ENCODE measurements at regions not wholly inside any gene's neighbourhood (a gene's known extent, or its start where the extent isn't known, plus 50 kb on each side); places are given as distances from the start of the nearest gene placed in this dataset.

DNA sequence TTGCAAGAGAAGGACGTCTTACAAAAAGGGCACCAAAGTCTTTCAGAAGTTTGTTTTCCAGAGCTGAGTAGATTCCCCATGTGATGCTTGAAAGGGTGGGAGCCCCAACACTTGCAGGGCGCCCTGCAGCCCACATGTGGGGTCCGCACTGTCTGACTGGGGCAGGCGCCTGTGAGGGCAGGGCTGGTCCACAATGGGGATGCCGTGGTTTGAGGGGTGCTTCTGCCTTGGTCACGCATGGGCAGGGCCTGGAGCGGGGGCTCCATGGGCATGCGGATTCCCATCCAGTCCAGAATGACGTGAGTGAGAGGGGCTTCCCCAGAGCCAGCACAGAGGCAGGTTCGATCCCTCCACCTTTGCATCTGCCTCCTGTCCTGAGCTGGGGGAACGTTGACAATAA, 101.5 kb upstream of the SHH start:
- intact Hi-C loops (cut with micrococcal nuclease; ENCODE audit: unreplicated experiment), result no loop called here
- CTCF ChIA-PET, result no interaction called here
- Mint-ChIP-seq H3K4me1 (ENCODE audit: low read depth, unreplicated experiment) (peaks cover 34% of the 10 kb centered on the region), H3K36me3 (ENCODE audit: insufficient read depth, unreplicated experiment) (peaks cover 7% of the 10 kb centered on the region), H3K27me3 (ENCODE audit: unreplicated experiment) (no peaks in the 10 kb centered on the region), H3K27ac (ENCODE audit: unreplicated experiment) (no peak overlapping the region), H3K9me3 (ENCODE audit: low read depth, unreplicated experiment) (peaks cover 9% of the 10 kb centered on the region), H3K4me3 (ENCODE audit: low read depth, unreplicated experiment) (no peak overlapping the region)
- BruUV-seq (replicated peaks), result no TSS peak
- DNase-seq, result no peak
- TF ChIP-seq, protein P1, sequence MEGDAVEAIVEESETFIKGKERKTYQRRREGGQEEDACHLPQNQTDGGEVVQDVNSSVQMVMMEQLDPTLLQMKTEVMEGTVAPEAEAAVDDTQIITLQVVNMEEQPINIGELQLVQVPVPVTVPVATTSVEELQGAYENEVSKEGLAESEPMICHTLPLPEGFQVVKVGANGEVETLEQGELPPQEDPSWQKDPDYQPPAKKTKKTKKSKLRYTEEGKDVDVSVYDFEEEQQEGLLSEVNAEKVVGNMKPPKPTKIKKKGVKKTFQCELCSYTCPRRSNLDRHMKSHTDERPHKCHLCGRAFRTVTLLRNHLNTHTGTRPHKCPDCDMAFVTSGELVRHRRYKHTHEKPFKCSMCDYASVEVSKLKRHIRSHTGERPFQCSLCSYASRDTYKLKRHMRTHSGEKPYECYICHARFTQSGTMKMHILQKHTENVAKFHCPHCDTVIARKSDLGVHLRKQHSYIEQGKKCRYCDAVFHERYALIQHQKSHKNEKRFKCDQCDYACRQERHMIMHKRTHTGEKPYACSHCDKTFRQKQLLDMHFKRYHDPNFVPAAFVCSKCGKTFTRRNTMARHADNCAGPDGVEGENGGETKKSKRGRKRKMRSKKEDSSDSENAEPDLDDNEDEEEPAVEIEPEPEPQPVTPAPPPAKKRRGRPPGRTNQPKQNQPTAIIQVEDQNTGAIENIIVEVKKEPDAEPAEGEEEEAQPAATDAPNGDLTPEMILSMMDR (IDR thresholded peaks at IDR 0.05; ENCODE audit: unreplicated experiment), result no peak

DNA sequence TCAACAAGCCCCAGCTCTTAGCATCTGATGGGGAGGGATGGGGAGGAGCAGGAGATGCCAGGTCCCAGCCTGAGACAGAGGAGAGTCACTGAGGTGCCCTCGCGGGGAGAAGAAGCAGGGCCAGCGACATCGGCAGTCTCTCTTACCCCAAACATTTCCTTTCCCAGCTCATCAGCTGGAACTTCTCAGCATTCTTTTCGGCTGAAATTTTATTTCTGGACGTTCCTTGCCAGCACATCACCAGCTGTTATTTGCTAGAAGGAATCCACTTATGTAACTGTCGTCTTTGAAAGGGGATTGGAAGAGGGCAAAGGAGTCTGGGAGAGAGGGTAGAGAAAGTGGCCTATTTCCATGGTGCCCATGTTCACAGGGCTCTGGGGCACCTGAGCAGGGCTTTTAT, 101.0 kb upstream of the SHH start:
- Mint-ChIP-seq H3K27me3 (ENCODE audit: unreplicated experiment) (no peaks in the 10 kb centered on the region), H3K36me3 (ENCODE audit: insufficient read depth, unreplicated experiment) (peaks cover 2% of the 10 kb centered on the region), H3K4me3 (ENCODE audit: low read depth, unreplicated experiment) (no peak overlapping the region), H3K27ac (ENCODE audit: unreplicated experiment) (no peak overlapping the region), H3K4me1 (ENCODE audit: low read depth, unreplicated experiment) (peaks cover 29% of the 10 kb centered on the region), H3K9me3 (ENCODE audit: low read depth, unreplicated experiment) (peaks cover 7% of the 10 kb centered on the region)
- intact Hi-C loops (cut with micrococcal nuclease; ENCODE audit: unreplicated experiment), result no loop called here
- TF ChIP-seq, protein P1 (IDR thresholded peaks at IDR 0.05; ENCODE audit: unreplicated experiment), result no peak
- DNase-seq, result no peak
- no TSS peak for BruUV-seq (replicated peaks)
- CTCF ChIA-PET, result no interaction called here

DNA sequence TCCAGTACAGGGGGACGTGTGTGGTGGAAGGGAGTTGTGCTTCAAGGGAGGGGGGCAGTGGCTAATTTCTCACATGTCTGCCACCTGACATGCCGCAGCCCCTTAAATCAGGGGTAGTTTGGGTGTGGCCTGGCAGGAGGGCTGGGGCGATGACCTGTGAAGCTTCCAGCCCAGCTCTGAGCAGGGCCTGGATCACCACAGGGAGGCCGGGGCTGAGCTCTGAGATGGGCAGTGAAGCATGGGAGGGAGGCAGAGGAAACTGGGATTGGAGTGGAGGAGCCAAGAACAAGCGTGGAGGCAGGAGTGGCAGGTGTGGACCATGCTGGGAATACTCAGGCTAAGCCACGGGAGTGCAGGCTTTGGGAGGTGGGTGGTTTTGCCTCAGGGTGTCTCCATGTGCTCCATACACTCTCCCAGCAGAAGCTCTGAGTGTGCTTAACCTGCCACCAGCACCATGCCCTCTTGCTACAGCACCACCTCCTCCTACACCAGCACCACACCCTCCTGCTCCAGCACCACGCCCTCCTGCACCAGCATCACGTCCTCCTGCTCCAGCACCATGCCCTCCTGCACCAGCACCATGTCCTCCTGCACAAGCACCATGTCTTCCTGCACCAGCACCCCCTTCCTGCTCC, 99.3 kb upstream of the SHH start:
- peaks cover 3% of the 10 kb centered on the region for H3K9me3 Mint-ChIP-seq (ENCODE audit: low read depth, unreplicated experiment)
- TF ChIP-seq, protein P1 (IDR thresholded peaks at IDR 0.05; ENCODE audit: unreplicated experiment), result no peak
- intact Hi-C loops (cut with micrococcal nuclease; ENCODE audit: unreplicated experiment), result no loop called here
- peaks cover 12% of the 10 kb centered on the region for H3K4me1 Mint-ChIP-seq (ENCODE audit: low read depth, unreplicated experiment)
- no peak overlapping the region for H3K27ac Mint-ChIP-seq (ENCODE audit: unreplicated experiment)
- BruUV-seq (replicated peaks), result no TSS peak
- H3K4me3 Mint-ChIP-seq (ENCODE audit: low read depth, unreplicated experiment), result no peak overlapping the region
- H3K36me3 Mint-ChIP-seq (ENCODE audit: insufficient read depth, unreplicated experiment), result no peaks in the 10 kb centered on the region
- DNase-seq, result no peak
- CTCF ChIA-PET, result no interaction called here
- H3K27me3 Mint-ChIP-seq (ENCODE audit: unreplicated experiment), result no peaks in the 10 kb centered on the region

DNA sequence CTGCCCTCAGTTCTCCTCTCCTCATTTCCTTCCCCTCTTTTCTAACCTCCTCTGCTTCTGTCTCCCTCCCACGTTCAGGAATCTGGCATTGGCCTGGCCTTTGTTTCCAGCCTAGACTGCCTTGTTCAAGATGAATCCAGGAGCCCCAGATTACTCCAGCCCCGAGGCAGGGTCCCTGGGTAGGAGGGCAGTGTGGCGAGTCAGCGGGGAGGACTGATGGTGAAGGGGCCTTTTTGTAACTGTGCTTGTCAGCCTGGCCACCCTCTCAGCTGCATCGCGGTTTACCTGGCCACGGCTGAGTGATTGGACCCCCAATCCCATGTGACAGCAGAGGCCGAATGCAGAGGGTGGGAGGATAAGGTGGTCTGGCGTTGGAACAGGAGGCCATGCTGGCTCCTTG, 96.1 kb upstream of the SHH start:
- TF ChIP-seq, protein P1 (IDR thresholded peaks at IDR 0.05; ENCODE audit: unreplicated experiment), result no peak
- CTCF ChIA-PET, result no interaction called here
- no peak overlapping the region for H3K4me3 Mint-ChIP-seq (ENCODE audit: low read depth, unreplicated experiment)
- peaks cover 6% of the 10 kb centered on the region for H3K4me1 Mint-ChIP-seq (ENCODE audit: low read depth, unreplicated experiment)
- H3K9me3 Mint-ChIP-seq (ENCODE audit: low read depth, unreplicated experiment), result peaks cover 9% of the 10 kb centered on the region
- intact Hi-C loops (cut with micrococcal nuclease; ENCODE audit: unreplicated experiment), result no loop called here
- no peak overlapping the region for H3K27ac Mint-ChIP-seq (ENCODE audit: unreplicated experiment)
- no peak for DNase-seq
- no peaks in the 10 kb centered on the region for H3K36me3 Mint-ChIP-seq (ENCODE audit: insufficient read depth, unreplicated experiment)
- no TSS peak for BruUV-seq (replicated peaks)
- H3K27me3 Mint-ChIP-seq (ENCODE audit: unreplicated experiment), result no peaks in the 10 kb centered on the region
